SK-N-SH treated with all-trans-retinoic acid at 6 μM for 48 hours (cell line): ENCODE measurements at regions not wholly inside any gene's neighbourhood (a gene's known extent, or its start where the extent isn't known, plus 50 kb on each side); places are given as distances from the start of the nearest gene placed in this dataset.

ENCODE experiments used
- ATAC-seq: fragments of 200-7000 bp; cut with Tn5 transposase; 3 replicates; pipeline ENCODE4 v1.9.1; 2020; ENCODE audit warnings: mild to moderate bottlenecking, moderate library complexity
- ARNTL ChIP-seq: fragments of 450-650 bp; formaldehyde crosslinking; IDR thresholded peaks from 2 replicates; pipeline ENCODE4 v1.5.0; 2020; ENCODE audit warnings: low read depth, mild to moderate bottlenecking, moderate library complexity, borderline replicate concordance
- BACH2 ChIP-seq: fragments of 250-450 bp; sonication (Bioruptor Pico); IDR thresholded peaks from 2 replicates; pipeline ENCODE4 v1.9.0; 2021; ENCODE audit warnings: mild to moderate bottlenecking, borderline replicate concordance
- CSDC2 ChIP-seq: fragments of 250-450 bp; sonication (Bioruptor Pico); IDR thresholded peaks from 2 replicates; pipeline ENCODE4 v1.5.0; 2020; ENCODE audit warnings: mild to moderate bottlenecking, moderate library complexity
- ESRRG ChIP-seq: fragments of 250-450 bp; sonication (Bioruptor Pico); IDR thresholded peaks from 2 replicates; pipeline ENCODE4 v1.6.1; 2021; ENCODE audit warnings: mild to moderate bottlenecking
- GLIS3 ChIP-seq: fragments of 250-450 bp; sonication (Bioruptor Pico); IDR thresholded peaks from 2 replicates; pipeline ENCODE4 v1.5.0; 2020; ENCODE audit warnings: mild to moderate bottlenecking, moderate library complexity
- ISL1 ChIP-seq: fragments of 250-450 bp; sonication (Bioruptor Pico); IDR thresholded peaks from 2 replicates; pipeline ENCODE4 v2.1.2; 2022; ENCODE audit warnings: mild to moderate bottlenecking, moderate library complexity
- OSR1 ChIP-seq: fragments of 250-450 bp; sonication (Bioruptor Pico); IDR thresholded peaks from 2 replicates; pipeline ENCODE4 v1.8.0; 2022; ENCODE audit warnings: moderate library complexity, mild to moderate bottlenecking, inconsistent platforms
- PPARA ChIP-seq: fragments of 250-450 bp; sonication (Bioruptor Pico); IDR thresholded peaks from 2 replicates; pipeline ENCODE4 v1.5.0; 2020; ENCODE audit warnings: mild to moderate bottlenecking, borderline replicate concordance
- RARB ChIP-seq: fragments of 250-450 bp; sonication (Bioruptor Pico); IDR thresholded peaks from 2 replicates; pipeline ENCODE4 v1.8.0; 2021; ENCODE audit warnings: mild to moderate bottlenecking, moderate library complexity
- SNAI2 ChIP-seq: fragments of 250-450 bp; sonication (Bioruptor Pico); IDR thresholded peaks from 2 replicates; pipeline ENCODE4 v1.5.0; 2020; ENCODE audit warnings: mild to moderate bottlenecking, moderate library complexity
- TCF4 ChIP-seq: fragments of 250-450 bp; sonication (Bioruptor Pico); IDR thresholded peaks from 2 replicates; pipeline ENCODE4 v1.8.0; 2021; ENCODE audit warnings: mild to moderate bottlenecking, moderate library complexity, borderline replicate concordance
- TOX ChIP-seq: fragments of 250-450 bp; sonication (Bioruptor Pico); IDR thresholded peaks from 2 replicates; pipeline ENCODE4 v1.8.0; 2021; ENCODE audit warnings: mild to moderate bottlenecking, moderate library complexity, borderline replicate concordance
- ZC3H10 ChIP-seq: fragments of 250-450 bp; sonication (Bioruptor Pico); IDR thresholded peaks from 2 replicates; pipeline ENCODE4 v1.5.1; 2021; ENCODE audit warnings: mild to moderate bottlenecking, moderate library complexity
- ZFP3 ChIP-seq: fragments of 250-450 bp; sonication (Bioruptor Pico); IDR thresholded peaks from 2 replicates; pipeline ENCODE4 v1.5.0; 2020; ENCODE audit warnings: mild to moderate bottlenecking, moderate library complexity
- ZFP30 ChIP-seq: fragments of 450-650 bp; formaldehyde crosslinking; IDR thresholded peaks from 2 replicates; pipeline ENCODE4 v1.5.0; 2022; ENCODE audit warnings: mild to moderate bottlenecking, moderate library complexity
- ZNF565 ChIP-seq: fragments of 450-650 bp; formaldehyde crosslinking; conservative IDR thresholded peaks from 2 replicates; pipeline ENCODE4 v1.5.0; 2020; ENCODE audit warnings: low read depth, mild to moderate bottlenecking, moderate library complexity
- ZNF70 ChIP-seq: fragments of 450-650 bp; formaldehyde crosslinking; IDR thresholded peaks from 2 replicates; pipeline ENCODE4 v1.5.0; 2020; ENCODE audit warnings: mild to moderate bottlenecking, moderate library complexity
- ZNF8 ChIP-seq: fragments of 450-650 bp; formaldehyde crosslinking; IDR thresholded peaks from 2 replicates; pipeline ENCODE4 v1.5.0; 2020; ENCODE audit warnings: mild to moderate bottlenecking, moderate library complexity
- TF ChIP-seq, protein P1 (sequence below): fragments of 250-450 bp; sonication (Bioruptor Pico); IDR thresholded peaks from 2 replicates; pipeline ENCODE4 v1.8.0; 2021; ENCODE audit warnings: low read depth, mild to moderate bottlenecking, moderate library complexity, borderline replicate concordance
- TF ChIP-seq, protein P2 (sequence below): fragments of 250-450 bp; sonication (Bioruptor Pico); IDR thresholded peaks from 2 replicates; pipeline ENCODE4 v1.5.1; 2020; ENCODE audit warnings: low read depth, mild to moderate bottlenecking, moderate library complexity
- TF ChIP-seq, protein P3 (sequence below): fragments of 250-450 bp; sonication (Bioruptor Pico); IDR thresholded peaks from 2 replicates; pipeline ENCODE4 v1.5.0; 2020; ENCODE audit warnings: mild to moderate bottlenecking, moderate library complexity
- TF ChIP-seq, protein P4 (sequence below): fragments of 250-450 bp; sonication (Bioruptor Pico); IDR thresholded peaks from 2 replicates; pipeline ENCODE4 v1.5.1; 2021; ENCODE audit warnings: mild to moderate bottlenecking, moderate library complexity
- TF ChIP-seq, protein P5 (sequence below): fragments of 250-450 bp; sonication (Bioruptor Pico); IDR thresholded peaks from 2 replicates; pipeline ENCODE4 v1.8.0; 2020; ENCODE audit warnings: mild to moderate bottlenecking, moderate library complexity, borderline replicate concordance

DNA sequence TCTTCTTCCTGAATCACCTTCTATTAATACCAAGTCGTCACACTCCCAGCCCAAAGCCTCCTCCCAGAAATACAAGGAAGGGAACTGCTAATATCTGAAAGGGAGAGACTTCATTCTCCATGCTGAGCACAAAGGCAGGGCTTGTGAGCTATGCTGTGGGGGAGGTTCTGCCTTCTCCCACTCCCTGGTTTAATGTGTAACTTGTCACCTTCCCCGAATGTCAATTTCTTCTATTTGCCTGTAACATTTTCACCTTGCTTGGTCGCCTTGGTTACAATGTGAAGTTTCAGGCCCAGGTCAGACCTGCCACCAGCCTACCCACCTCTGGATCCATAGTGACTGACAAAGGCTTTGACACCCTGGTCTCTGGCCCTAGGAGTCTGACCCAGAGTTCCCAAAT lies 82.0 kb upstream of the ESRRB start:
- TF ChIP-seq, protein P1, sequence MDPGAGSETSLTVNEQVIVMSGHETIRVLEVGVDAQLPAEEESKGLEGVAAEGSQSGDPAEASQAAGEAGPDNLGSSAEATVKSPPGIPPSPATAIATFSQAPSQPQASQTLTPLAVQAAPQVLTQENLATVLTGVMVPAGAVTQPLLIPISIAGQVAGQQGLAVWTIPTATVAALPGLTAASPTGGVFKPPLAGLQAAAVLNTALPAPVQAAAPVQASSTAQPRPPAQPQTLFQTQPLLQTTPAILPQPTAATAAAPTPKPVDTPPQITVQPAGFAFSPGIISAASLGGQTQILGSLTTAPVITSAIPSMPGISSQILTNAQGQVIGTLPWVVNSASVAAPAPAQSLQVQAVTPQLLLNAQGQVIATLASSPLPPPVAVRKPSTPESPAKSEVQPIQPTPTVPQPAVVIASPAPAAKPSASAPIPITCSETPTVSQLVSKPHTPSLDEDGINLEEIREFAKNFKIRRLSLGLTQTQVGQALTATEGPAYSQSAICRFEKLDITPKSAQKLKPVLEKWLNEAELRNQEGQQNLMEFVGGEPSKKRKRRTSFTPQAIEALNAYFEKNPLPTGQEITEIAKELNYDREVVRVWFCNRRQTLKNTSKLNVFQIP, result no peak
- TF ChIP-seq, protein P2, sequence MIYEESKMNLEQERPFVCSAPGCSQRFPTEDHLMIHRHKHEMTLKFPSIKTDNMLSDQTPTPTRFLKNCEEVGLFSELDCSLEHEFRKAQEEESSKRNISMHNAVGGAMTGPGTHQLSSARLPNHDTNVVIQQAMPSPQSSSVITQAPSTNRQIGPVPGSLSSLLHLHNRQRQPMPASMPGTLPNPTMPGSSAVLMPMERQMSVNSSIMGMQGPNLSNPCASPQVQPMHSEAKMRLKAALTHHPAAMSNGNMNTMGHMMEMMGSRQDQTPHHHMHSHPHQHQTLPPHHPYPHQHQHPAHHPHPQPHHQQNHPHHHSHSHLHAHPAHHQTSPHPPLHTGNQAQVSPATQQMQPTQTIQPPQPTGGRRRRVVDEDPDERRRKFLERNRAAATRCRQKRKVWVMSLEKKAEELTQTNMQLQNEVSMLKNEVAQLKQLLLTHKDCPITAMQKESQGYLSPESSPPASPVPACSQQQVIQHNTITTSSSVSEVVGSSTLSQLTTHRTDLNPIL (CRISPR knock-in tag), result no peak
- TF ChIP-seq CSDC2 (CRISPR knock-in tag) (no peak), ZC3H10 (CRISPR knock-in tag) (no peak), ESRRG (no peak), ZFP3 (CRISPR knock-in tag) (no peak), ZFP30 (no peak), ARNTL (CRISPR knock-in tag) (no peak), GLIS3 (CRISPR knock-in tag) (no peak), TOX (CRISPR knock-in tag) (no peak), RARB (no peak), OSR1 (no peak), ZNF565 (CRISPR knock-in tag) (no peak), PPARA (CRISPR knock-in tag) (no peak), BACH2 (CRISPR knock-in tag) (no peak), ZNF70 (CRISPR knock-in tag) (no peak)
- TF ChIP-seq, protein P3, sequence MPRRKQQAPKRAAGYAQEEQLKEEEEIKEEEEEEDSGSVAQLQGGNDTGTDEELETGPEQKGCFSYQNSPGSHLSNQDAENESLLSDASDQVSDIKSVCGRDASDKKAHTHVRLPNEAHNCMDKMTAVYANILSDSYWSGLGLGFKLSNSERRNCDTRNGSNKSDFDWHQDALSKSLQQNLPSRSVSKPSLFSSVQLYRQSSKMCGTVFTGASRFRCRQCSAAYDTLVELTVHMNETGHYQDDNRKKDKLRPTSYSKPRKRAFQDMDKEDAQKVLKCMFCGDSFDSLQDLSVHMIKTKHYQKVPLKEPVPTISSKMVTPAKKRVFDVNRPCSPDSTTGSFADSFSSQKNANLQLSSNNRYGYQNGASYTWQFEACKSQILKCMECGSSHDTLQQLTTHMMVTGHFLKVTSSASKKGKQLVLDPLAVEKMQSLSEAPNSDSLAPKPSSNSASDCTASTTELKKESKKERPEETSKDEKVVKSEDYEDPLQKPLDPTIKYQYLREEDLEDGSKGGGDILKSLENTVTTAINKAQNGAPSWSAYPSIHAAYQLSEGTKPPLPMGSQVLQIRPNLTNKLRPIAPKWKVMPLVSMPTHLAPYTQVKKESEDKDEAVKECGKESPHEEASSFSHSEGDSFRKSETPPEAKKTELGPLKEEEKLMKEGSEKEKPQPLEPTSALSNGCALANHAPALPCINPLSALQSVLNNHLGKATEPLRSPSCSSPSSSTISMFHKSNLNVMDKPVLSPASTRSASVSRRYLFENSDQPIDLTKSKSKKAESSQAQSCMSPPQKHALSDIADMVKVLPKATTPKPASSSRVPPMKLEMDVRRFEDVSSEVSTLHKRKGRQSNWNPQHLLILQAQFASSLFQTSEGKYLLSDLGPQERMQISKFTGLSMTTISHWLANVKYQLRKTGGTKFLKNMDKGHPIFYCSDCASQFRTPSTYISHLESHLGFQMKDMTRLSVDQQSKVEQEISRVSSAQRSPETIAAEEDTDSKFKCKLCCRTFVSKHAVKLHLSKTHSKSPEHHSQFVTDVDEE (CRISPR knock-in tag), result no peak
- TF ChIP-seq, protein P4, sequence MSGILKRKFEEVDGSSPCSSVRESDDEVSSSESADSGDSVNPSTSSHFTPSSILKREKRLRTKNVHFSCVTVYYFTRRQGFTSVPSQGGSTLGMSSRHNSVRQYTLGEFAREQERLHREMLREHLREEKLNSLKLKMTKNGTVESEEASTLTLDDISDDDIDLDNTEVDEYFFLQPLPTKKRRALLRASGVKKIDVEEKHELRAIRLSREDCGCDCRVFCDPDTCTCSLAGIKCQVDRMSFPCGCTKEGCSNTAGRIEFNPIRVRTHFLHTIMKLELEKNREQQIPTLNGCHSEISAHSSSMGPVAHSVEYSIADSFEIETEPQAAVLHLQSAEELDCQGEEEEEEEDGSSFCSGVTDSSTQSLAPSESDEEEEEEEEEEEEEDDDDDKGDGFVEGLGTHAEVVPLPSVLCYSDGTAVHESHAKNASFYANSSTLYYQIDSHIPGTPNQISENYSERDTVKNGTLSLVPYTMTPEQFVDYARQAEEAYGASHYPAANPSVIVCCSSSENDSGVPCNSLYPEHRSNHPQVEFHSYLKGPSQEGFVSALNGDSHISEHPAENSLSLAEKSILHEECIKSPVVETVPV (CRISPR knock-in tag), result no peak
- TF ChIP-seq, protein P5, sequence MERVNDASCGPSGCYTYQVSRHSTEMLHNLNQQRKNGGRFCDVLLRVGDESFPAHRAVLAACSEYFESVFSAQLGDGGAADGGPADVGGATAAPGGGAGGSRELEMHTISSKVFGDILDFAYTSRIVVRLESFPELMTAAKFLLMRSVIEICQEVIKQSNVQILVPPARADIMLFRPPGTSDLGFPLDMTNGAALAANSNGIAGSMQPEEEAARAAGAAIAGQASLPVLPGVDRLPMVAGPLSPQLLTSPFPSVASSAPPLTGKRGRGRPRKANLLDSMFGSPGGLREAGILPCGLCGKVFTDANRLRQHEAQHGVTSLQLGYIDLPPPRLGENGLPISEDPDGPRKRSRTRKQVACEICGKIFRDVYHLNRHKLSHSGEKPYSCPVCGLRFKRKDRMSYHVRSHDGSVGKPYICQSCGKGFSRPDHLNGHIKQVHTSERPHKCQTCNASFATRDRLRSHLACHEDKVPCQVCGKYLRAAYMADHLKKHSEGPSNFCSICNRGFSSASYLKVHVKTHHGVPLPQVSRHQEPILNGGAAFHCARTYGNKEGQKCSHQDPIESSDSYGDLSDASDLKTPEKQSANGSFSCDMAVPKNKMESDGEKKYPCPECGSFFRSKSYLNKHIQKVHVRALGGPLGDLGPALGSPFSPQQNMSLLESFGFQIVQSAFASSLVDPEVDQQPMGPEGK (CRISPR knock-in tag), result no peak
- no peak for ATAC-seq

DNA sequence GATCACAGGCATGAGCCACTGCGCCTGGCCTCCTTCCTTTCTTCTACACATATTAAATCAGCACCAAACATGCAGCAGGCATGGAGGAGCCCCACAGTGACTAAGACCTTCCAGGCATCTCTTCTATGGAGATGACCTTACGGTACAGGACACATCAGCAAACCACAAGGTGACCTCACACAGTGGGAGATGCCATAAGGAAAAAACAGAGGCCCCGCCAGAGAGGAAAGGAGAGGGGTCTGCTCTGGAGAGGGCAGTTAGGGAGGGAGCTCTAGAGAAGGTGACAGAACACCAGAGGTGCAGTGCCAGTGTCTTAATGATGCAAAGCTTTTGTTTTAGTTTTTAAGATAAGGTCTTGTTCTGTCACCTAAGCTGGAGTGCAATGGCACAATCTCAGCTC lies 81.1 kb upstream of the ESRRB start:
- TF ChIP-seq ARNTL (CRISPR knock-in tag), result no peak
- no peak for TF ChIP-seq ISL1
- TF ChIP-seq TCF4 (CRISPR knock-in tag), result no peak
- TF ChIP-seq BACH2 (CRISPR knock-in tag), result no peak
- TF ChIP-seq ZFP30, result no peak
- no peak for TF ChIP-seq ZFP3 (CRISPR knock-in tag)
- TF ChIP-seq SNAI2 (CRISPR knock-in tag), result no peak
- no peak for TF ChIP-seq ZC3H10 (CRISPR knock-in tag)
- no peak for TF ChIP-seq ZNF8 (CRISPR knock-in tag)
- TF ChIP-seq, protein P2 (CRISPR knock-in tag), result no peak
- no peak for TF ChIP-seq RARB
- TF ChIP-seq, protein P1, result no peak
- TF ChIP-seq OSR1, result no peak
- TF ChIP-seq PPARA (CRISPR knock-in tag), result no peak
- TF ChIP-seq, protein P4 (CRISPR knock-in tag), result no peak
- ATAC-seq, result no peak
